ENCODE measurements at regions not wholly inside any gene's neighbourhood (a gene's known extent, or its start where the extent isn't known, plus 50 kb on each side); places are given as distances from the start of the nearest gene placed in this dataset.

- no peak for TF ChIP-seq EZH2 (IDR thresholded peaks at IDR 0.05)
- no peak for TF ChIP-seq CTCF (IDR thresholded peaks at IDR 0.05)
Measured at GRCh38 chr21:27713154-27714109, 746.5 kb upstream of the ADAMTS5 start.
